ENCODE measurements at regions not wholly inside any gene's neighbourhood (a gene's known extent, or its start where the extent isn't known, plus 50 kb on each side); places are given as distances from the start of the nearest gene placed in this dataset.

GRCh38 chr10:129090618-129091366 is 376.2 kb upstream of the MGMT start:
- TF ChIP-seq POLR2A (IDR thresholded peaks at IDR 0.05) (no peak), CTCF (IDR thresholded peaks at IDR 0.05) (no peak)
